Fibroblast of pulmonary artery (primary cell): ENCODE measurements at regions not wholly inside any gene's neighbourhood (a gene's known extent, or its start where the extent isn't known, plus 50 kb on each side); places are given as distances from the start of the nearest gene placed in this dataset.

Experiments used
- DNase-seq: peaks from one replicate; pipeline ENCODE4 v3.0.0-alpha.2; 2010; ENCODE audit warnings: low read depth
- H3K4me3 ChIP-seq: replicated peaks from 2 replicates; pipeline ENCODE4 v1.5.1; 2011; ENCODE audit warnings: low read depth, mild to moderate bottlenecking, control low read depth, low read length, moderate library complexity
- CTCF ChIP-seq: IDR thresholded peaks from 2 replicates; pipeline ENCODE4 v1.5.1; 2011; ENCODE audit warnings: mild to moderate bottlenecking, control low read depth, low read length, inconsistent platforms; ENCODE audit errors: missing control alignments

DNA sequence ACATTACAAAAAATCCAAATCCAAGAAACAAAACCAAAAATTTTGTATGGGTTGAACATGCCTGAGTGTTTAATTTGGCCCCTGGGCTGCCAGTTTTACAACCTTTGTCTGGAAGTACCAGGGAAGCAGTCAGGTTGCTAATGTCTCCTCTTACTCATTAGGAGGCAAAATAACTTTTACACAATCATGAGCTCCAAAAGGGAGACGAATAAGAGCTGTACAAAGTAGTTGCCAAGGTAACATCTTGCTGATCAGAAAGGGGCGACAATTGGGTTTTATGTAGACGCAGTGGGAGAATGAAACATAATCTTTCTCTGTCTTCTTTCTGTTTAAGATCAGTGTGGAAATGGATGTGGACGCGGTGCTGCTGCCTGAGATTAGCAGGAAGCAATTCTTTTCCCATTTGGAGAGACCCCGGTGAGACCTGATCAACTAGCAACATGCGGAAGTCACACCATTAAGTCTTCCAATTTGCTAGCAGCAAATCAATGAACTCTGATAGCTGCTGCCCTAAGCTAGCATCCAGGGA is 90.7 kb upstream of the IGFBP7 start:
- no peak for TF ChIP-seq CTCF
- no peak for DNase-seq
- H3K4me3 ChIP-seq, result no peak overlapping the region

DNA sequence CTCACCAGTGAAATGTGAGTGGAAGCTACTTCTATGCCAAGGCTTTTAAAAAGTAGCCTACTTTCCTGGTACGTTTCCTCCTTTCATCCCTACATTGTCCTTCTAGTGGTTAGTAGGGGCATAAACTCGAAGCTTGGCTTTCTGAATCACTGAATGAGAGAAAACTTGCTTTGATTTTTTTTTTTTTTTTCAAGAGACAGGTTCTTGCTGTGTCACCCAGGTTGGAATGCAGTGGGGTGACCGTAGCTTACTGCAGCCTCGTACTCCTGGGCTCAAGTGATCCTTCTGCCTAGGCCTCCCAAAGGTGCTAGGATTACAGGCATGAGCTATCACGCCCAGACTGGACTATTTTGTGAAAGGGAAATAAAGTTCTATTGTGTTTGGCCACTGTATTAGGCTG is 89.1 kb upstream of the IGFBP7 start:
- no peak for TF ChIP-seq CTCF

GRCh38 chr4:57195622-57196021 is 85.4 kb upstream of the IGFBP7 start:
- DNase-seq, result no peak
- no peak overlapping the region for H3K4me3 ChIP-seq
- no peak for TF ChIP-seq CTCF

More for the DNA sequence above, 89.1 kb upstream of the IGFBP7 start:
- H3K4me3 ChIP-seq, result no peak overlapping the region
- DNase-seq, result no peak

- DNase-seq, result no peak
- peak; percentile 16 for TF ChIP-seq CTCF
- no peak overlapping the region for H3K4me3 ChIP-seq
These were observed 84.0 kb upstream of the IGFBP7 start for GRCh38 chr4:57194068-57194611.

DNA sequence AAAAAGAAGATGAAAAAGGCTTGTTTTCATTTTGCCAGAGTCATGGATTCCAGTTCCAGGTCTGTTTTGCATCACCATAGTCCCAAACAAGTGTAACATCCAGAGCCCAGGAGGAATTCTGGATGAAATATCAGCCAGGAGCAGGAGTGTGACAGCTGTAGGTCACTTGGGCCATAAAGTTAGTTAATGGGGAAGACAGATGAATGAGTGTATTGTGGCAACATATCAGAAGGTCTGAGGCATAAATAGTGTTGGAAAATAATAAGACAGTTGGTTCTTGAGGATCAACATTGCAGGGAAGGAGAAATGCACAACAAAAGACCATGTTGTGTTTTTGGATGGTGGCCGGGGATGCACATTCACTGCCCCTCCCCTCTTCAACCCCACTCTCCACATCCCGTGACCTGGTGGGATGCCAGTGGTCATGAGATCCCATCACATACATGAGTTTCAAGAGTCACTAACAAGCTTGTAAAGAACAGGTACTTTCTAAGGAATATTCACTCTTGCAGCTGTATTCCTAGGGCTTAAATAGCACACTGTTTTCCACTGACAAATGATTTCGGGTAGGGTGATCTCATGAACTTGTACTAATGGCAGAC is 83.1 kb upstream of the IGFBP7 start:
- no peak for TF ChIP-seq CTCF
- no peak overlapping the region for H3K4me3 ChIP-seq
- DNase-seq, result no peak

- no peak for TF ChIP-seq CTCF
- H3K4me3 ChIP-seq, result no peak overlapping the region
- peak; percentile 16 for DNase-seq
These were observed 81.4 kb upstream of the IGFBP7 start for GRCh38 chr4:57191523-57192034.
